8988T (cell line): ENCODE measurements at regions not wholly inside any gene's neighbourhood (a gene's known extent, or its start where the extent isn't known, plus 50 kb on each side); places are given as distances from the start of the nearest gene placed in this dataset.

ENCODE experiments used
- DNase-seq: peaks from one replicate; pipeline ENCODE4 v3.0.0; 2011

DNA sequence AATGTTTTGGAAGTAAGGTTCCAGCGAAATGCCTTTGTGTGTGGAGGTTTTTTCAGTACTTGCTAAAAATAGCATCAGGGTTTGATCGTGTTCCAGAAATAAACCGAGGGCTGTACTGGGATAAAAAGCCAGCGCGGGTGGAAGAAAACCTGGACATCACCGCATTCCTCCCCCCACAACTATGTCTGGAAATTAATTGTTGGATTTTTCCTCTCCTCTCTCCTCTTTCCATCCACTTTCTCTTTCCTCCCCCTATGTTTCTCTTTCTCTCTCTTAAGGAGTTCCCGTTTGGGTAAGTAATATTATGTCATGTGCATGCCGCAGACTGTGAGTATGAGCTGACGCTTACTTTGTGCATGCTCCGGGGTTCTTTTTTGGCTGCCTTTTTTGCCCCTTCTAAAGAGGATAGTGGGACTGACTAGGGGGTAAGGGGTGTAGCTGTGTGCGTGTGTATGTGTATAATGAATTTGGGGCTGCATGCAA lies 104.2 kb upstream of the HSD17B12 start:
- DNase-seq: no peak

DNA sequence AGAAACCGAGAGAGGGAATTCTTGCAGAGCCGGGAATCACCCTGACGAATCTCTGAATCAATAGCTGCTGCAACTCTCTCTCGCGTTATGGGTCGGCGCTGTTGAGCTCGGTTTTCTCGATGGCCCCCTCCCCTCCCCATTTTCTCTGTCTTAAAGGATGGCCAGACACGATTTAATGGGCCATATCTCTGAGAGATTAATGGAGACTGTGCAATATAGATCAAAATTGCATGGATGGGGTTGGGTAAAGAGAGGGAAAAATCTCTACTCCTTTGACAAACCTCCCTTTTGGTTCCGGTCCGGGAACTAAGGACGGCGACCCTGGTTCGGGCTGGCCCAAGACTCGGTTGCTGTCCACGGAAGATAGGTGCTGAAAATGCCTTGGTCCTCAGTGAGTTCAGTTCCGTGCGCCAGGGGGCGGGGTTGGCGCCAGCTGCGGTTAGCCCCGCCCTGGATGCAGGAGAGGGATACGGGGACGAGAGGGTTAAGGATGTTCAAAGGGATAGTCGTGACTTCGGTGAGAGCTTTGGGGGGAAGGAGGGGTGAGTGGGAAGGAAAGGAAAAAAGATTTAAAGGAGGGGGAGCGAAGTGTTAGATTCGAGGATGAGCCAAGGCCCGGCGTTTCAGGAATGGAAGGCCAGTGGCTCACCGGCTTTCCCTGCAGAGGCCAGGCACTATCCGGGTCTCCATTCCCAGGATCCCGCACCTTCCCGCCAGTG lies 103.6 kb upstream of the HSD17B12 start:
- DNase-seq: peak; percentile 78

DNA sequence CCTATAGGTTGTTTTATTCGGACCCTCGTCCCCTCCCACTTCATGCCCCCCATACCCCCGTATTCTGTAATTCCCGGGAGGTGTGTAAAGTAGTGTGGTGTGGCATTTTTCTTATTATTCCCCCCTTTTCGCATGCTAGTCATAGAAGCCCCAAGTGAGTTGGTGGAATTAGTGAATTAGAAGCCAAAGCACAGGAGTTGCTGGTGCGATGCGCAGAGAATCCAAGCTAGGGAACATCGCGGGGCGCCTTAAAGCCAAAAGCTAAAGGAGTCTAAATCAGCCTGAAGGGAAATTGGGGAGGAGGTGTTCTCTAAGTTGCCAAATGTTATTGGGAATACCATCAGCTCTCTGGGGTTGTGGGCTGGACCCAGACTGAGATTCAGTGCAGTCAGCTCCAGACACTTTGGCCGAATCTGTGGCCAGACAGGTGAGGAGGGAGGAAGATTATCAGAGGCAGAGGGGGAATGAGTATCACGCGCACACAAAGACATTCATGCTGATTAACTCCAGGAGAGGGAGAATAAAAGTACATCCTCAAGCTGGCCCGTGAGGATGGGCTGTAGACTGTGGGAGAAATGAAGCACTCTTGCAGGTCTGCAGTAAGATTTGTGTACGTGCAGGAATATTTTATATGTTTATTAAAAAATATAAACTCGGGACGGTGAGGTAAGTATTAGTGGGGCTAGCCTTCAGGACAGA lies 102.8 kb upstream of the HSD17B12 start:
- no peak for DNase-seq

DNA sequence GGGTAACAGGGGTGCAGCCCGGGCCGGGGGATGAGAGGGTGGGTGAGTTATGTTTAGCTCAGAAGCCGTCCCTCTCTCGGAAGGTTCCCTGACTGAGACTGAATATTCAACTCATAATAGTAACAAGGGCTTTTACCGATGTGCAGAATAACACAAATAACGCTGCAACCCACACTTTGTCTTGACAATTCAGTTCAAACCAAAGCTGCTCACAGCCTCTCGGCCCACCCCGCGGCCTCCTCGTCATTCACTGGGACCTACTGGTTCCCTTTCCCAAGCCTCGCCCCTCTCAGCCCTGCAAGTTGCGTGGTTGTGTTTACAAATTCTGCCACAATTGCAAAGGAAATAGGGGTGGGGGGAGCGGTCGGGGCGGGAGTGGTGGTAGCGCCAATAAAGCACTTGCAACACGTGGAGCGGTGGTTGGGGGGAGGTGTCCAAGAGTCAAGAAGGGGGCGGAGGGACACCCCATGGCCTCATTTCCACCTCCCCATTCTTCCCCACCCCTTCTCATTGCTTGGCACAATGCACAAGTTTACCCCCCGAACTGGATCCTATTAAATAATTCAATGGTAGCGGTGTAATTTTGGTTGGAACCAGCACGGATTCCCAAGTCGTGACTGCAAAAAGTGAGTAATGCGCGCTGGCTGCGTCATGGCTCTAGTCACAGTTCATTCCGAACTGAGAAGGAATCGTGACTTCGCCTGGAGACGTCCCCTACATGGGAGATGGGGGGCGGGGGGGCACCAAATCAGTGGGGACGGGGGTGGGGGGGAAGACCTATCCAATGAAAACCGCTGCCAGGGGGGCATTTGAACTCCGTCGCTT lies 102.0 kb upstream of the HSD17B12 start:
- peak; percentile 33 for DNase-seq

DNA sequence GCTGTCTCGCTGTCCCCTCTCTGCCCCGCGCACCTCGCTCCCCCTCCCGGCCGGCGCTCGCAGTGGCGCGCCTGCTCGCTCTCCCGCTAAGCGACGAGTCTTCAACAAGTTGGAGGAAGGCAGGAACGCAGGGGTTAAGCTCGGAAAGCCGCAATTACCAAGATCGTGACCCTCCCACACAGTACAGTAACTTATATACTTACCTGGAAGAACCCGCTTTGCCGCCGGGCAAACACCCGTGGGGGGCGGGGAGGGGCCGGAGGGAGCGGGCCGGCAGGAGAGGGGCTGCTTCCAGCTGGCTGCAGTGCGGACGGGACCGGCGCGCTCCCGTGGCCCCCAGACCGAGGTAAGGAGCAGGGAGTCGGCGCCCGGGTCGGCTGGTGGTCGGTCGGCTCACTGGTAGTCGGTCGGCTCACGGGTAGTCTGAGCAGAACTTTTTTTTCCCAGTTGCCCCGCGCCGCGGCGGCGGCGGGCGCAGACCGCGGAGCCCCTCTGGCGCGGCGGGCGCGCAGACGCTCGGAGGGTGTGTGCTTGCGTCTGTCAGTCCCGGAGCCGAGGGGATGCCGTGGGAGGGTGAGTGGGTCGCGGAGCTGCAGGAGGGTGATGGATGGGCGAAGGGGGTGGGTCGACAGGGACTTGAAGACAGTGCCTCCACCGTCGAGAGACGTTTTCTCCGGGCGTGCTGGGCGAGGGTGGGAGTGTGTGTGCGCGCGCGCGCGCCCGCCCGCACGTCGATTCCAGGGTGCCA lies 101.2 kb upstream of the HSD17B12 start:
- DNase-seq: peak; percentile 72

DNA sequence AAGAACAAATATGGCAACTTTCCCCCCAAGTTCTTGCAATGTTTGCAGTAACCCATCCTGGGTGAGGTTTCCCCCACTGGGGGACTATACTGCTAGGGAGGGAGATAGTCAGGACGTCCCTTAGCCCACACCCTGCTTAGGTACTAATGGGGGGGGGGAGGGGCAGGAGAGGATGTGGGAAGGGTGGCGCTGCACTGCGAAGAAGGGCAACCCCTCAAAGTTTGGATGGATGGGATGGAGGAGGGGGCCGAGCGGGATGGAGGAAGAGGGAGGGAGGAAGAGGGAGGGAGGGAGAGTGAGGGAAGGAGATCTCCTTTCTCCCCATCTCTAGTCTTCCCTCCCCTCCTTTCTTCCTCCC lies 100.6 kb upstream of the HSD17B12 start:
- DNase-seq: no peak

DNA sequence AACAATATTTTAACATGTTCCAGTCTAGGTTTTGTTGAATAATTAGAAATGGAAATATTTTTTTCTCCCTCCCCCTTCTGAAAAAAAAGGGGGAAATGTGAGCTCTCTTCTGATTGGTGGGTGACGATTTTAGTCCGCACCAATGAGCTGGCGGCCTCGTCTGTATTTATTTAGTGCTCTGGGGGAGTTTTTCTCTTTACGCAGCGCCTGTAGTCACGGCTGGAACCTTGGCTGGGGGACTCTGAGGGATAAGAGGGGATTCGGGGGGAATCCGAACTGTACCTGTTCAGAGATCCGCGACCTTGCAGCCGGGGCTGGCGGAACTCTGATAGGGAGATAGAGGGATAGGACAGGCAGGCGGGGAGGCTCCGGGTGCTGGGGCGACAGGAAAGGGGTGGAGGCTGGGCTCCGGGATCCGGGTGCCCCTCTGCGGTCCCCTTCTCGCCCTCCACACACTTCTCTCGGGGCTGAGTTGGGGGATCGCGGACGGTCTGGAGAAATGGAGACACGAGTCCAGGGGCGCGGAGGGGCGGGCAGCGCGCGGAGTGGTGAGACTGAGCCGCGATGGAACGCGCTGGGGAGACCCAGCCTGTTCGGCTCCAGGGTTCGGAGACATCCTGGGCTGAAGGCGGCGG lies 99.7 kb upstream of the HSD17B12 start:
- peak; percentile 29 for DNase-seq

DNA sequence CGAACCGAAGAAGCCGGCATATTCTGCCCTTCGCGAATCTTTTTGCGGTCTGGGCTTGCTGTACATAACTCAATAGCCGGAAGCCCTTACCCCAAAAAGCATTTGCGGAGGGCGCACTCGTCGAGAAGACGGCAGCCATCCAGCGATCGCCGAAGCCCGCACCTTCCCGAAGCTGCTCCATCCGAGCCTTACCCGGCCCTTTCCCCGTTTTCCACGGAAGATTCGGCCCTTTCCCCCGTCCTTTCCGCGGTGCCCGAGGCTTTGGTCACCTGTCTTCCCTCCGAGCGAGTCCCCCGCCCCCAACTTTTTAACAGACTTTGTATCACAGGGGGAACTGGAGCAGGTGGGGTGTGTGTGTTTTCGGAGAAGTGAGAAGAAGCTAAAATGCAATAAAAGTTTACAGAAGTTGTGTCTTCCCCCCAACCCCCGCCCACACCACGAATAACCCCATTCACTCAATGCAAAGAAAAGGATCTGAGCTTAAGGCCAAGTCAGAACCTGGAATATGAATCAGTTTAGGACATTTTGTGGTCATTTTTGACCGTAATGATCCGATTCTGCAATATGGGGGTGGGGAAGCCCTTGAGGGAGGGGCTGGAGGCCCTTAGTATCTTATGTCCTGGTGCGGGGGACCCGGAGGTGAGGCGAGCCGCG lies 99.0 kb upstream of the HSD17B12 start:
- DNase-seq: no peak

DNA sequence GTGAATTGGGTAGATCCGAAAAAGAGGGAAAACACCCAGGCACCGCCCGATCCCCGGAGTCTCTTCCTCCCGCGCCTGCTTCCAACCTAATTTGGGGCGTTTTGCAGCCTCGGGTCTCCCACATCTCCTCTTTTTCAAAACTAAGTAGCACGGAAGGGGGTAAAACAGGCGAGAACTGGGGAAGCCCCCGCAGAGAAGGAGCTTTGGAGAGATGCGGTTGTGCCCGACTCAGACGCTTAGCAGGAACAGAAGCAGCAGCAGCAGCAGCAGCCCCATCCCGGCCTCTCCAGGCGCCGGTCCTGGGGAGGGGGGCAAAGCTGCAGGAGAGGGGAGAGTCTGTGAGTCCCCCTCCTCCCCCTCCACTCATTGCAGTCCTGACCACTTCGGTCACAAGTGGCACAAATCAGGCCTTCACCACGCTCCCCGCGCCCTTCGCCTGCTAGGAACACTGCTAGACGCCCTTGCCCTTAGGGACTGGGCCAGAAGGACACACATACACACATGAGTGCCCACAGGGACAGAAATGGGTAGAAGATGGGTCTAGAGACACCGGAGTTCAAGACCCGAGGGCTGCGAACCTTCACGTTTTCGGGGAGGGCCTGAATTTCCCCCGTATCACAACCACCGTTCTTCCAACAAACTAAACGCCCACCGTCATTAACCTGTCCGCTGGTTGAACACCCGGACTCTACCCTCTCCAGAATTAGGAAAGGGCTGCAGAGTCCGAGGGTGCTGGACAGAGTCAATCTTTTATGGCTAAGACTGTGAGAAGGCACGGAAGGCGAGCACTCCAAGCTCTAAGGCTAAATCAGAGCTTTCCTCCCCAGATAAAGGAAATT lies 98.3 kb upstream of the HSD17B12 start:
- DNase-seq: peak; percentile 42

DNA sequence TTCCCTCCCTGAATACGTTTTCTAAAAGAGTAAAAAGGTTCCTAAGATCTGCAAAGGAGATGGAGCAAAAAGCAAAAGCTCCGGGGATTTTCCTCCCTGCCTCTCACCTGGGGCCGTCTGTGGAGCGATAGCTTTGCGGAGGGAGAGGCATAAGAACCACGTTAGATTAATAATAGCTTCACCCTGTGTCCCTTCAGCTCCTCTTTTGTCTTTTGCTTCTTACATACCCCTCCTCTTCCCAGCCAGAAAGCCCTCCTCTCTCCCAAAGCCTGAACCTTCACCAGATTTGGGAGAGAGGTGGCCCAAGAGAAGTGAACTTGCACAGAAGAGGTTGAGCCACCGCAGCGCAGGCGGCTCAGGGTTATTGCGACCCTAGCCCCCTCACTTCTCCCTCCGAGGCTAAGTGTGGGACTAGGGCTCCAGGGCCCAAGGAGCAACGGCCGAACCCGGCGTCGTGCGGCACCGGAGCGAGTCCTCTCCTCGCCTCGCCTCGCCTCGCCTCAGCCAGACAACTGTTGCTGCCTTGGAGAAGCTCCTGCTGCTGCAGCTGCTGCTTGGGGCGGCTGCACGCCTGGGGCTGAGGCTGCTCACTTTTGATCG lies 97.6 kb upstream of the HSD17B12 start:
- DNase-seq: no peak

DNA sequence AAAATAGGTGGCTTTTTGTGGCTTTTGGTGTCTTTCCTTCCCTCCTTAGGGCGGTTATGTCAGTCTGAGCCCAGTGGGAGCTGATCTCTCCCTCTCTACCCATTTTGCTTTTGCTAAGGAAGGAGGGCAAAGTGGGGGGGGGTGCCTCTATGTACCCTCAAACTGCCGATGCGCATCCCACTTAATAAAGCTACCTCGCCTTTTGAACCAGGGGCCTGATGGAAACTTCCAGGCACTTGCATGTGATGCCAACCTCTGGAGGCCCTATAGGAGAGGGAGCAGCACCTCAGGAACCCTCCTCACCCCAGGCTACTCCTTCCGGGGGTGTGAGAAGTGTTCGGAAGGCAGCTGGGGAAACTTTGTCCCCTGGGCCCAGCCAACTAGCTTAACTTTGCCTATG lies 97.0 kb upstream of the HSD17B12 start:
- DNase-seq: no peak

DNA sequence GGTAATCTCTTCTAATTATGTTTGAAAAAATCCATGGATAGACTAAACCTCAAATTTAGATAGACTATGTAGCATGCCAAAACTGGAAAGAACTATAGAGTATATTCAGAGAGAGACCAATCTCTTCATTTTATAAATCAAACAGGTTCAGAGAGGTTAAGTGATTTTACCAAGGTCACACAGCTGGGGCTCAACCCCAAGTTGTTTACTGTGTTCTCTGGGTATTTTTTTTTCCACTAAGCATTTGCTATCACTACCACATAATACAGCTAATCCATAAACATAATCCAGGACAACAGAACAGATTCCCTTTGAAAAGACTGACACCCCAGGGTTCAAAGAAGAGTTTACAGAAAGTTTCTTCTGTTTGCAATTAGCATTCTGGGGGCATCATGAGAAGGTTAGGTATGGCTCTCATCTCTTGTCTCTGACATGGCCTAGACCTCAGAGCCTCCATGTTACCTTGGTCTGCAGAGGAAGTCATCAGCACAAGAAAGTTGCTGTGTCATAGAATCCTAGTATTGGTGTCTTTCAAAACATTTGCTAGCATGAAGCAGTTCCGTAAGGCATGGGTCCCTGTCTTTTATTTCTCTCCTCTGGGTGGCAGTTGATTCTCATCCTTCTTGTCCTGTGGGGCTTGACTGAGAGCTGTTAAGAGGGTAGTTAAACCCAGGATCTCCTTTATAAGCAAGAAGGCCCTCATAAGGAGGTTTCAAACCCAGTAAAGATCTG lies 94.5 kb upstream of the HSD17B12 start:
- no peak for DNase-seq

DNA sequence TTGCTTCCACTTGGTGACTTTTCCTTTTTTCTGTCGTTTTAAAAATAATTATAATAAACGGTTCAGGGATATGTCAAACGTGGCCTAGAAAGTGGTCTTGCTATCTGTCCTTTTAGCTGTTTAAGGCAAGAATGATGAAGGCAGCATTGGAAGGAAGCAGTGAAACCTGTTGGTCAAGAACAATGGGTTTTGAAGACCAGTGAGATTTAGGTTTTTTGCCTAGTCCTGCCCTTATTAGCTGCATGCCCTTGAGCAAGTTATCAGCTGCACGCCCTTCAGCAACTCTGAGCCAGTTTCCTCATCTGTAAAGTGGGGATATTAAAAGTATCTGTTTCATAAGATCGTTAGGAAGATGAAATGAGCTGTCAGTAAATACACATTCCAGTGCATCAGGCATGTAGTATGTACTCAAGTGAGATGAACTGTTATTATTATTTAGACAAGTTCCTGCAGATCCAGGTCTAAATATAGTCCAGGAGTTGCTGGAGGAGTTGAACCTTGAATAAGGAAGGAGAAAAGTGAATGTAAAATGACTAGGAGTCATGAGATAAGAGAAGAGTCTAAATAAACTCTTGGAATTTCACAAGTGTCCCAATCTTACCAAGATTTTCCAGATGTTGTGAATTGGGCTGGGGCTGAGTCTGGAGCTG lies 90.8 kb upstream of the HSD17B12 start:
- no peak for DNase-seq

DNA sequence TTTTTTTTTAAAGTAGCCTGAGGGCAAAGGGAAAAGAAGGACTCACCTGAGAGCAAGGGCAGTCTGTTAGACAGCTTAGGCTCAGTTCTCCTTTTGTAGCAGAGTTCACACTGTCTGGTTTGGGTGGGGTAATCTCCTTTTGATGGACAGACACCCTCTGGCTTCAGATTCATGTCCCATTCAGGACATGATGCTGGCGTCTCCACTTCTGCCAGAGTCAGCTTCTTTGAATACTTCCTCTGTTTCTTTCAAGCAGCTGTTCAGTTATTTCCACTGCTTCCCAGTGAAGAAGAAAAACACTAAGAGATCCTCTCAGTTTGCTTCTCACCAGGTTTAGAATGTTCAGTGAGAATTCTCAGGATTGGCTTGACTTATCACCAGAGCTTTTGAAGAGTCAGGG lies 79.0 kb upstream of the HSD17B12 start:
- no peak for DNase-seq

DNA sequence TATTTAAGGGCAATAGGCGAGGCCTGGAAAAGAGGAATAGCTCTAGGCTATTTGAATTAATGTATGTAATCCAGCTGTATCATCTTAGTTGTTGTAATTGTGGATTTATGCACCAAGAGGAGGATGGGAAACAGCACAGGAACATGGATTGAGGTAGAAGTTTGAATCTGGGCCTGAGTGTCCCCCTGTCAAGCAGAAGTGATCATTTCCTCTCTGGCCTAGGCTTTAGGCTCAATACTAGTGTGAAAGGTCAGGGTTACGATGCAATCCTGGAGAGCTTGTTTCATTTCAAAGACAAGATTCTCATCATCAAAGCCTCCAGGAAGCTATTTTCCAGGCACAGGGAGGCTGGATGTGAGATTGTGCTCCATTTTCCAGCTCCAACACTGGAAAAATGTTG lies 77.9 kb upstream of the HSD17B12 start:
- no peak for DNase-seq

DNA sequence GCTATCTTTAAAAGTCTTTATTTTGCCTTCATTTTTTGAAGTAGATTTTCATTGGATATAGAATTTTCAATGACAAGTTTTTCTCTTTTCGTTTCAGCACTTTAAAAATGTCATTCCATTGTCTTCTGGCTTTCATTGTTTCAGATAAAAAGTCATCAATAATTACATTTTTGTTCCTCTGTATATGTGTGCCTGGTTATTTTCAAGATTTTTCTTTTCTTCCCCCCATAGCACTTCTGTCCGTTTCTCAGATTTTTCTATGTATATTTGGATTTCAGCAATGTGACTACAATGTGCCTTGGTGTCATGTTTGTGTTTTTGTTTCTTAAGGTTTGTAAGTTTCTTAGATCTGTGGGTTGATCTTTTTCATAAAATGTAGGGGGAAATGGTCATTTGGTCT lies 66.3 kb upstream of the HSD17B12 start:
- no peak for DNase-seq

DNA sequence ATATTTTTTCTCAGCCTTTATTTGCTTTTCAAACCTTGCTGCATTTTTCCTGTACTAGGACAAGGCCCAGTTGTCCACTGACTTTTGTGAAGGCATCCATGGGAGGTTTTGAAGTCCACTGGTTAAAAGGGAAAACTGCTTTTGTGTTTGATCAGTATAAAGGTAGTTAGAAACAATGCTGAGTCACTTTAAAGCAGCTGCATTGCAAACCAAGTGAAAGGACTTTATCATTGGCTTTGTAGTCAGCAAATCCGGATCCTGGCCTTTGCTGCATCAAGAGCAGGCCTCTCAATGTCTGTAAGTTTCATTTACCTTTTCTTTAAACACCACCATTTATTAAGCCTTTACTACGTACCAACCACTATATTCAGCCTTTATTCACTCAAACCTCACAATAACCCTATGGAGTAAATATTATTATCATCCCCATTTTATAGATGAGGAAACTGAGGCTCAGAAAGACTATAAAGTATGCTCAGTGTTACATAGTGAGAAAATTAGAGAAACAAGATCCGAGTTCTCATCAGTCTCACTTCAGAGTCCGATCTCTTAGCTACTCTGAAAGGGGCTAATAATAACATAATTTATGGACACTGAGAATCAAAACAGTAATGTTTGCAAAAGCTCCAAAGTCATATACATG lies 60.6 kb upstream of the HSD17B12 start:
- DNase-seq: no peak

DNA sequence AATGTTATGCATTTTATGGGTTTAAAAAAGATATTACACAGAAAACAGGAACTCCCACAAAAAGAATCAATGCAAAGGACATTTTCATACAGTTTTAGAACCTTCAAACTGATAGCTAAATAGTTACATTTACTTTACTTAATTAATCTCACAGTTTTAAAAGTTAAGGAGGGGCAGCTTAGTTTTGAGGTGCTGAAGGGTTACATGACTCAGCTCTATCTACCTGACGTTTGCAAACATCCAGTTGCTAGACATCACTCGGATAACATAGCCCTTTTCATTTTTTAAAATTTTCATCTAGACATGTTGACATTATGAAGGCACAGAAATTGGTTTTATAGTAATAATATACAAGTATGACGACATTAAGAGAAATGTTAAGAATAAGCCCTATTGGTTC lies 53.7 kb upstream of the HSD17B12 start:
- DNase-seq: no peak
